ENCODE measurements at regions not wholly inside any gene's neighbourhood (a gene's known extent, or its start where the extent isn't known, plus 50 kb on each side); places are given as distances from the start of the nearest gene placed in this dataset.

GRCh38 chr18:28802546-28802945, 625.6 kb upstream of the CDH2 start:
- H3K27me3 ChIP-seq, result no peaks in the 10 kb centered on the region
- TF ChIP-seq POLR2AphosphoS5 (IDR thresholded peaks at IDR 0.05) (no peak), CTCF (IDR thresholded peaks at IDR 0.05) (no peak), EP300 (IDR thresholded peaks at IDR 0.05) (no peak), POLR2A (IDR thresholded peaks at IDR 0.05) (no peak)
- no peak for ATAC-seq
- no peaks in the 10 kb centered on the region for H3K36me3 ChIP-seq
- H3K27ac ChIP-seq, result no peak overlapping the region
- H3K4me1 ChIP-seq, result no peaks in the 10 kb centered on the region
- no peaks in the 10 kb centered on the region for H3K9me3 ChIP-seq
- WGBS, 2 donors (ENCODE audit: low coverage in 1 of 2), result 49 to 57% methylated on average over 4 of the region's 4 CpGs
- H3K4me3 ChIP-seq, result no peak overlapping the region

- Histone ChIP-seq H3K27me3 (no peaks in the 10 kb centered on the region), H3K27ac (no peak overlapping the region), H3K36me3 (no peaks in the 10 kb centered on the region), H3K9me3 (no peaks in the 10 kb centered on the region), H3K4me1 (no peaks in the 10 kb centered on the region), H3K4me3 (no peak overlapping the region)
- ATAC-seq, result no peak
- whole genome bisulfite sequencing, 2 donors (ENCODE audit: low coverage in 1 of 2), result 91 to 94% methylated on average over 4 of the region's 5 CpGs
- TF ChIP-seq POLR2A (IDR thresholded peaks at IDR 0.05) (no peak), POLR2AphosphoS5 (IDR thresholded peaks at IDR 0.05) (no peak), CTCF (IDR thresholded peaks at IDR 0.05) (no peak), EP300 (IDR thresholded peaks at IDR 0.05) (no peak)
These were observed 624.9 kb upstream of the CDH2 start for GRCh38 chr18:28801876-28802275.

- ATAC-seq, result no peak
- Histone ChIP-seq H3K27me3 (no peaks in the 10 kb centered on the region), H3K9me3 (no peaks in the 10 kb centered on the region), H3K36me3 (no peaks in the 10 kb centered on the region), H3K4me3 (no peak overlapping the region), H3K27ac (peak overlapping the region in 1 of 4 donors; percentile 10), H3K4me1 (no peaks in the 10 kb centered on the region)
- WGBS, 2 donors (ENCODE audit: low coverage in 1 of 2), result 42 to 52% methylated on average over 5 of the region's 5 CpGs
- TF ChIP-seq POLR2AphosphoS5 (IDR thresholded peaks at IDR 0.05) (no peak), EP300 (IDR thresholded peaks at IDR 0.05) (no peak), CTCF (IDR thresholded peaks at IDR 0.05) (no peak)
These were observed 617.7 kb upstream of the CDH2 start for GRCh38 chr18:28794459-28795245.

- peak; percentile 47 for ATAC-seq
- no peak overlapping the region for H3K4me3 ChIP-seq
- H3K27ac ChIP-seq, result peak overlapping the region in 1 of 4 donors; percentile 8
- H3K27me3 ChIP-seq, result no peaks in the 10 kb centered on the region
- no peak for TF ChIP-seq CTCF (IDR thresholded peaks at IDR 0.05)
- no peak for TF ChIP-seq POLR2A (IDR thresholded peaks at IDR 0.05)
- TF ChIP-seq POLR2AphosphoS5 (IDR thresholded peaks at IDR 0.05), result no peak
- TF ChIP-seq EP300 (IDR thresholded peaks at IDR 0.05), result no peak
- H3K4me1 ChIP-seq, result no peaks in the 10 kb centered on the region
- no peaks in the 10 kb centered on the region for H3K9me3 ChIP-seq
- WGBS, 2 donors (ENCODE audit: low coverage in 1 of 2), result 70 to 91% methylated on average over 1 of the region's 1 CpG
- no peaks in the 10 kb centered on the region for H3K36me3 ChIP-seq
These were observed 617.0 kb upstream of the CDH2 start for GRCh38 chr18:28793901-28794300.

GRCh38 chr18:28792404-28793086, 615.6 kb upstream of the CDH2 start:
- H3K4me3 ChIP-seq, result no peak overlapping the region
- TF ChIP-seq POLR2AphosphoS5 (IDR thresholded peaks at IDR 0.05) (no peak), POLR2A (IDR thresholded peaks at IDR 0.05) (no peak), EP300 (IDR thresholded peaks at IDR 0.05) (no peak), CTCF (IDR thresholded peaks at IDR 0.05) (no peak)
- WGBS, 2 donors (ENCODE audit: low coverage in 1 of 2), result 72 to 84% methylated on average over 4 of the region's 4 CpGs
- ATAC-seq, result no peak
- no peaks in the 10 kb centered on the region for H3K36me3 ChIP-seq
- no peak overlapping the region for H3K27ac ChIP-seq
- no peaks in the 10 kb centered on the region for H3K4me1 ChIP-seq
- H3K9me3 ChIP-seq, result no peaks in the 10 kb centered on the region
- no peaks in the 10 kb centered on the region for H3K27me3 ChIP-seq
